Astrocyte of the spinal cord (primary cell): ENCODE measurements at regions not wholly inside any gene's neighbourhood (a gene's known extent, or its start where the extent isn't known, plus 50 kb on each side); places are given as distances from the start of the nearest gene placed in this dataset.

Experiments used
- DNase-seq: peaks from one replicate; pipeline ENCODE4 v3.0.0; 2011; ENCODE audit warnings: low read depth, low spot score
- H3K4me3 ChIP-seq: 2 replicates; pipeline ENCODE4 v1.5.1; 2011; ENCODE audit warnings: low read depth, mild to moderate bottlenecking, low read length, moderate library complexity
- in situ Hi-C: cut with HindIII; loops from 2 replicates; pipeline ENCODE4 v1.10.0; 2017; ENCODE audit warnings: low sequenced_read_pairs
- TF ChIP-seq, protein P1 (sequence below): IDR thresholded peaks from 2 replicates; pipeline ENCODE4 v1.5.1; 2012; ENCODE audit warnings: low read depth, mild to moderate bottlenecking, low read length, inconsistent platforms

DNA sequence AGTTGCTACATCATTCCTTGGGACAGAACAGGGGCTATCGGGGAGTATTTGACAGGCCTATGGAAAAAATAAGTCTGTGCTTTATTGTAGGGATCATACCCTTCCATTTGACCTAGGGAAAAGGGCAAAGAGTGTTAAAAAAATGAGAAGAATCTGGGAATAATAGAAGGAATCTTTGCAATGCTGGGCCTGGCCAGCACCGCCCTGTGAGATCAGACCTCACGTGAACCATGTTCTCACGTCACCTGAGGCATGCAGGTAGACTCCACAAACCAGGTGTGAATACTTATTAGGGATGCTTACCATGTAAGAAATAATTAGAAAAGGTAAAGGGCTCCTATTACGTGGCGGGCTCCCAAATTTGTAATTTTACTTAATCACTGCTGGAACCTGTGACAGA lies 177.5 kb upstream of the GATA6 start:
- no peak overlapping the region for H3K4me3 ChIP-seq
- TF ChIP-seq, protein P1, sequence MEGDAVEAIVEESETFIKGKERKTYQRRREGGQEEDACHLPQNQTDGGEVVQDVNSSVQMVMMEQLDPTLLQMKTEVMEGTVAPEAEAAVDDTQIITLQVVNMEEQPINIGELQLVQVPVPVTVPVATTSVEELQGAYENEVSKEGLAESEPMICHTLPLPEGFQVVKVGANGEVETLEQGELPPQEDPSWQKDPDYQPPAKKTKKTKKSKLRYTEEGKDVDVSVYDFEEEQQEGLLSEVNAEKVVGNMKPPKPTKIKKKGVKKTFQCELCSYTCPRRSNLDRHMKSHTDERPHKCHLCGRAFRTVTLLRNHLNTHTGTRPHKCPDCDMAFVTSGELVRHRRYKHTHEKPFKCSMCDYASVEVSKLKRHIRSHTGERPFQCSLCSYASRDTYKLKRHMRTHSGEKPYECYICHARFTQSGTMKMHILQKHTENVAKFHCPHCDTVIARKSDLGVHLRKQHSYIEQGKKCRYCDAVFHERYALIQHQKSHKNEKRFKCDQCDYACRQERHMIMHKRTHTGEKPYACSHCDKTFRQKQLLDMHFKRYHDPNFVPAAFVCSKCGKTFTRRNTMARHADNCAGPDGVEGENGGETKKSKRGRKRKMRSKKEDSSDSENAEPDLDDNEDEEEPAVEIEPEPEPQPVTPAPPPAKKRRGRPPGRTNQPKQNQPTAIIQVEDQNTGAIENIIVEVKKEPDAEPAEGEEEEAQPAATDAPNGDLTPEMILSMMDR = no peak
- DNase-seq = no peak
- in situ Hi-C loops = no loop called here

DNA sequence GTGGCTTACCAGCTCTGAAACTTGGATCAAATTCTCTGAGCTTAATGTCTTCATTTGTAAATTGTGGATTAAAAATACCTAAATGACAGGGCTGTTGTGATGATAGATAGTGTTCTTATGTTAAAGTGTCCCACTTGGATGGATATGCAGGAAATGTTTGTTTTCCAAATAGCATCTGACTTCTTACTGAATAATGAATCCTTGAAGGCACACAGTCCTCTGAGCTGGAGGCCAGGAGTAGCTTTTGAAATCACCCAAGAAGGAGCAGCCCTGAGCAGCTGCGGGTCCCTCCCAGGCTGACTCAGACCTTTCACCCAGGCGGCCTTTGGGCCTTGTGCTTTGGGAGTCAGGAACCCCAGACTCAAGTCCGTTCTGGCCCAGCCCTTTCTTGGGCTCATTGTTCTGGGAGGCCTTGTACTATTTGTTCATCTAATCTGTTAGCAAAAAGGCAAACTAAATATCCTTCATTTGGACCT lies 173.0 kb upstream of the GATA6 start:
- DNase-seq = no peak
- in situ Hi-C loops = no loop called here
- TF ChIP-seq, protein P1 = no peak
- H3K4me3 ChIP-seq = no peak overlapping the region

DNA sequence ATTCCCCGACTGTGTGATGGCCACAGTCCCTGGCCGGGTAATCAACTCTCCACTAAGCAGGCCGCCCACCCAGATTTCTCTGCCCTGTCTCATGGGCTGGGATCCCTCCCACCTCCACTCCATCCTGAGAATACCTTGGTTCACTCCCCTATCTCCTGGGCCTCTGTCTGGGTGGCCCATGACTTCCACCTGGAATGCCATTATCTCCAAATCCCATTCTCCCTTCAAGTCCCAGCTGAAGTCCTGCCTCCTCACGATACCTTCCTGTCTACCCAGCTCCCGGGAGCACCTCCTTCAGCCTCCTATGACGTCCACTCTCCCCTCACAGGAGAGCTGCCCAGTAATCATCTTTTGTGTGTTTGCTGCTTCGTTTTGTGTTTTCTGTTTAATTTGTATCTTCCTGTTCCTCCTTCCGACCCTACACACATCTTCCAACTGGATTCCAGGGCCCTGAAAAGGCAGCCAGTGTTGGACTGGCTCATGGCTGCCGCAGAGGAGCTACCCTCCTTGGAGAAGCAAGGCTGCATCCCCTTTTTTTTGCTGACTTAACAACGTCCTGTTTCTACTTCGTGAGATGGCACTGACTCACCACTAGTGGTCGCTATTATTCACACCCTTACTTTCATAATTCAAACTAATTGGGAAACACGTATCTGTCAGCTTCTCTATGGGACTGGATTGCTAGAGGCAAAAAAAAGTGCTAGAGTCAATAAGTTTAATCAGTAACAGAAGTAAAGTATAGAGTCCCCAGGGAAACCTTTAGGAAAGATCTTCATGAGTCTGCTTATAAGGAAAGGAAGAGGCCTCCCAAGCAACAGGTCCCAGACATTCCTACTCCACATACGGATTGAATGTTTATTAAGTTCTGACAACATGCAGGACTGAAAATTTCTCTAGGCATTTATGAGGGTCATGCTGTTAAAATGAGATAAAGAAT lies 171.9 kb upstream of the GATA6 start:
- H3K4me3 ChIP-seq = no peak overlapping the region
- in situ Hi-C loops = no loop called here
- TF ChIP-seq, protein P1 = peak; percentile 84
- DNase-seq = peak; percentile 49

- DNase-seq = no peak
- in situ Hi-C loops = no loop called here
- H3K4me3 ChIP-seq = no peak overlapping the region
- TF ChIP-seq, protein P1 = no peak
Observed at GRCh38 chr18:21998486-21998885, 170.9 kb upstream of the GATA6 start.

DNA sequence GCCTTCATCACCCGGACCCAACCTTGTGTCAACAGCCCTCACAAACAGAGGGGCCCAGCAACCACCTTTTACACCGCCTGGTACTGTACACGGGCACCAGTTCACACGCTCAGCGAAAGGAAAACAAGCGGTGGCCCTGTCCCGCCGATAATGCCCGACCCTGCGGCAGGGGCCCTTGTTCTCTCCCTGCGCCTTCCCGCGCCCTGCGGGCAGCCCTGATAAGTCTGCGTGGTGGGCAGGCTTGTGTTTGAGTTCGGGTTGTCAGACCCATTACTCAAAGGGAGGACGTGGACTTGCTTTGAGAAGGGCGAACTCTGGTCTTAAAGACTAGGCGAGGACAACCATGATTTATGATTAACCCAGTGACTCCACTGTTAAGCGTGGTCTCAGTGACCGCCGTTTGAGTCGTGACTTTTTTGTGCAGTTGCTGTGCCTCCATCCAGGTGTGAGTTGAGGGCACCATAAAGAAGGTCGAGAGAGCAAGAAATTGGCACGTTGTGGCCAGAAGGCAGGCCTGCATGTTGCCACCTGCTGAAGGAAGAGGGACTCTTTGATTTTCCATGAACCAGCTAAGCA lies 167.4 kb upstream of the GATA6 start:
- TF ChIP-seq, protein P1 = no peak
- DNase-seq = no peak
- in situ Hi-C loops = no loop called here
- H3K4me3 ChIP-seq = no peak overlapping the region

DNA sequence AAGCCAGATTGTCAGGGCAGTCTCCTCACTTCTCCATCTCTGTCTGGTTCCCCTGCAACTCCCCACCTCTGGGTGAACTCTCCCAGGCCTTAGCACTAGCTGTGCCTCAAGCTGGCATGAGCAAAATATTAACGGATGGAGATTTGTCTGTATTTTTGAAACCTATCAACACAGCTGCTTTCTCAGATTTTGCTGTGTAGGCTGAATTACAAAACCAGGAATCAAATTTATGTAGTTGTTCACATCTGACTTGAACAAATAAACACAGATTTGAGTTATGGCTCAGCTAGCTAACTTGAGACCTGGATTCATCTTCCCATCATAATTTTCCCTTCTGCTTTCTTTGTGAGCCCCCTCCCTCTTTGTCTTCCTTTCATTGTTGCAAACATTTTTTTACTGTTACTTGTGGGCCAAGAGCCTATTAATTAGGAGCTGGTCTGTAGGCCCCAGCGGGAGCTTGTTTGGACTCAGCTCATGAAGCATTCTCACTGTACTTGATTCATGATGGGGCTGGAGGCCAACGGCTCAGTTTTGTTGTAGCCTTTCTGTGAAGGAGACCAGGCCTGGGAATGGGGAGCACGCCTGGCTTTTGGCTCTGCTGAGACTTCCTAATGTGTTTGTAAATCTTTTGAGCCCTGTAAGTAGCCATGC lies 164.1 kb upstream of the GATA6 start:
- TF ChIP-seq, protein P1 = no peak

More for the DNA sequence above, 164.1 kb upstream of the GATA6 start:
- in situ Hi-C loops = no loop called here
- no peak overlapping the region for H3K4me3 ChIP-seq
- DNase-seq = peak; percentile 23
